H4 (cell line): ENCODE measurements at regions not wholly inside any gene's neighbourhood (a gene's known extent, or its start where the extent isn't known, plus 50 kb on each side); places are given as distances from the start of the nearest gene placed in this dataset.

Experiments
- DNase-seq: peaks from one replicate; pipeline ENCODE4 v3.0.0-alpha.2; 2015; ENCODE audit warnings: low spot score

DNA sequence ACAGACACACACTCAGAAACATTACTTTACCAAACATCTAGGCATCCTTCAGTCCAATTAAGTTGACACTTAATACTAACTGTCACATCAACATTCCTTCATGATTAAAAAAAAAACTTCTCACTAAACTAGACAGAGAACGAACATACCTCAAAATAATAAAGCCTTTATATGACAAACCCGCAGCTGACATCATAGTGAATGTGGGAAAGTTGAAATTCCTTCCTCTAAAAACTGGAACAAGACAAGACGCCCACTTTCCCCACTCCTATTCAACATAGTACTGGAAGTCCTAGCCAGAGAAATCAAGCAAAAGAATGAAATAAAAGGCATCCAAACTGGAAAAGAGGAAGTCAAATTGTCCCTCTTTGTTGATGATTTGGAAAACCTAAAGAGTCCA is 96.9 kb upstream of the PPP1R9A start:
- no peak for DNase-seq

DNA sequence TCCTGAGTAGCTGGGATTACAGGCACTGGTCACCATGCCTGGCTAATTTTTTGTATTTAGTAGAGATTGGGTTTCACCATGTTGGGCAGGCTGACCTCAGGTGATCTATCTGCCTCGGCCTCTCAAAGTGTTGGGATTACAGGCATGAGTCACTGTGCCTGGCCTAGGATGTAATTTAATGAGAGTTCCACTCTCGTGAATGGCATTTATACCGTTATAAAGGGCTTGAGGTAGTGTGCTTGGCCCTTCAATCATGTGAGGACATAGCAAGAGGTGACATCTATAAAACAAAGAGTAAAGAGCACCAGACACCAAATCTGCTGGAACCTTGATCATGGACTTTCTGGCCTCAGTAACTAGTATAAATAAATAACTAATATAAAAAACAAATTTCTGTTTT is 93.5 kb upstream of the PPP1R9A start:
- no peak for DNase-seq

DNA sequence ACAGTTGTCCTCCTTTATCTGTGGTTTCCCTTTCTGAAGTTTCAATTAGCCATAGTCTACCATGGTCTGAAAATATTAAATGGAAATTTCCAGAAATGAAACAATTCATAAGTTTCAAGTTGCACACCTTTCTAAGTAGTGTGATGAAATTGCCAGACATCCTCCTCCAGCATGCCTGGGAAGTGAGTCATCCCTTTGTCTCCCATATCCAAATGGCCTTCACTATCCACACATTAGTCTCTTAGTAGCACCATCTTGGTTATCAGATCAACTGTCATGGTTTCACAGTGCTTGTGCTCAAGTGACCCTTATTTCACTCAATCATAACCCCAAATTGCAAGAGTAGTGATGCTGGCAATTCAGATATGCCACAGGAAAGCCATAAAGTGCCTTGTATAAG is 83.4 kb upstream of the PPP1R9A start:
- DNase-seq: peak; percentile 68

DNA sequence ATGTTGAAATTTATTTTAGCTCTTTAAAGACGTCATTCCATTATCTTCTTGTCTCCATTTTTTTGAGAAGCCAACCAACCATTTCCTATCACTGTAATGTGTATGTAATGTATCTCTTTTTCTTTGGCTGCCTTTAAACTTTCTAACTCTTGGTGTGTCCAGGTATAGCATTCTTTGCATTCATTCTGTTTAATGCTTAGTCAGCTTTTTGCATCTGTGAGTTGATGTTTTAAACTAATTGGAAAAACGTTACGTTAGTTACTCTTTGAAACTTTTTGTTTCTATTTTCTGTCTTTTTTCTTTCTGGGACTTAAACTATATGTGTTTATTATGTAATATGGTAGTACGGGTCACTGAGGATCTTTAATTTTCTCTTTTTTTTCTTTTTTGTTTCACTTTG is 77.4 kb upstream of the PPP1R9A start:
- DNase-seq: no peak

DNA sequence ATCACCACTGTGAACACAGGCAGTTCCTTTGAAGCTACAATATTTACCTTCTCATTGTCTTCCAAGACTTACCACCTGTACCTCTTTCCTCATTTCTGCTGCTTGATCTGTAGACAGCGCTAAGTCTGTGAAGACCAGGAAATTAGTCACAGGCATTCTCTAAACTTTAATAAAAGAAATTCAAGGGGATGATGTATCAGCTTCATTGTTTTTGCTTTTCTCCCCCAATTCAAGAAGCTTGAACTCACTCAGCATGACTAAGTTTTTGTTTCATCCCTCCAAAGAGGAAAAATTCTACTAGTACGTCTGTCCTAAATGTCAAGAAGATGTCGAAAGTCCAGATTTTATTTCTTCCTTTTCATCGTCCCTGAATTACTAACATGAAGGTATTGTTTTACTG is 75.3 kb upstream of the PPP1R9A start:
- DNase-seq: no peak

DNA sequence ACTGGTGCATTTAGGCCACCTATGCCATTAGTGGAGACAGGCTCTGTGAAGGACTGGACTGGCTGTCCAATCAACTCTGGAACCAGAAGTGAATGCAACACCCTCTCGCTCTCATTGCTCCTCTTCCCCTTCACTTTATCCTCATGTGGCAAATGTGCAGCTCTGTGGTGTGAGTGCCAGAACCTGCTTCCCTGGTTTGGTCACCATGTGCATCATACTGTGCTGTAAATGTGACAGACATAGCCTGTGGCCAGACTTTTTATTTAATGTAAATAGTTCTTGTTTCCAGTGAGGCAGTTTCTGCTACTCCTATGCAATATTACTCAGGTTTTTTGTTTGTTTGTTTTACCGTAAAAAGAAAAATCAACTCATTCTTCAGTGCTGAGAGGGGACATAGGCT is 73.0 kb upstream of the PPP1R9A start:
- DNase-seq: no peak

DNA sequence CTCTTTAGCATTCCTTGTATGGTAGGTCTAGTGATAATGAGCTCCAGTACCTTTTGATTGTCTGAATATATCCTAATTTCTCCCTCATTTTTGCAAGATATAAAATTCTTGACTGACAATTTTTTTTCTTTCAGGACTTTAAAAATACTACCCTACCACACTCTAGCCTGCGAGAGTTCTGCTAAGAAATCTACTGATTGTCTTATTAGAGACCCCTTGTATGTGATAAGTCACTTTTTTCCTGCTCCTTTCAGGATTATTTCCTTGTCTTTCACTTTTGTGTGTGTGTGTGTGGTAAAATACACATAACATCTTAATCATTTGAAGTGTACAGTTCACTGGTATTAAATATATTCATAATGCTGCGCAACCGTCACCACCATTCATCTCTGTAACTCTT is 68.7 kb upstream of the PPP1R9A start:
- DNase-seq: no peak

DNA sequence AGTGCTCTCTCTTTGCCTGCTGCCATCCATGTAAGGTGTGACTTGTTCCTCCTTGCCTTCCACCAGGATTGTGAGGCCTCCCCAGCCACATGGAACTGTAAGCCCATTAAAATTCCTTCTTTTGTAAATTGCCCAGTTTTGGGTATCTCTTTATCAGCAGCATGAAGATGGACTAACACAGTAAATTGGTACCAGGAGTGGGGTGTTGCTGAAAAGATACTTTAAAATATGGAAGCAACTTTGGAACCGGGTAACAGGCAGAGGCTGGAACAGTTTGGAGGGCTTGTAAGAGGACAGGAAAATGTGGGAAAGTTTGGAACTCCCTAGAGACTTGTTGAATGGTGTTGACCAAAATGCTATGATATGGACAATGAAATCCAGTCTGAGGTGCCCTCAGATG is 63.8 kb upstream of the PPP1R9A start:
- no peak for DNase-seq

DNA sequence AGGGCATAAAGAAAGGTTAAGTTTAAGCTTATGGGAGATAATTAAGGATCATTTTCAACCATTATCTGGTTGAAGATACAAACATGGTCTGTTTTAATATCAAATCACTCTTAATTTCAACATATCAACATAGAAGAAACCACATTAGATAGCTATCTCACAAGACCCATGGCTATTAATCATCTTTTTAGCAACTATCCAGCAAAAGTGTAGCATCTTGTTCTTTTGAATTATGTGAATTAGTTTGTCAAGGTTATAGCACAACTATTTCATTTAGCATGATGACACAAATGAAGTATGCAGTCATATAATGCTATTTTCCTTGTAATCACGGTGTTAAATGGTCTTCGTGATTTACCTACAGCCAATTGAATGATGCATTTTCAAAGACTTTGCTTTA is 58.9 kb upstream of the PPP1R9A start:
- DNase-seq: no peak

DNA sequence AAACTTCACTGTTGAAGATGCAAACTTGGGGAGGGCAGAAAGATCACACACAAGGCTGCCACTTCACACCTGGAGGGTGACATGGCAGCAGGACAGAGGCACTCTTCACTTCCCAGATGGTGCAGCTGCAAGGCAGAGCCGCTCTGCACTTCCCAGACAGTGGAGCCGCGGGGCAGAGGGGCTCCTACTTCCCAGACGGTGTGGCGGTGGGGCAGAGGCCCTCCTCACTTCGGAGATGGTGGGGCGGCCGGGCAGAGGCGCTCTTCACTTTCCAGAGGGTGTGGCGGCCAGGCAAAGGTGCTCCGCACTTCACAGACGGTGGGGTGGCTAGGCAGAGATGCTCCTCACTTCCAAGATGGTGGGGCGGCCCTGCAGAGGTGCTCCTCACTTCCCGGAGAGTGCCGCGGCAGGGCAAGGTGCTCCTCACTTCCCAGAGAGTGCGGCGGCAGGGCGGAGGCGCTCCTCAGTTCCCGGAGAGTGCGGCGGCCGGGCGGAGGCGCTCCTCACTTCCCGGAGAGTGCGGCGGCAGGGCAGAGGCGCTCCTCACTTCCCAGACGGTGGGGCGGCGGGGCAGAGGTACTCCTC is 58.3 kb upstream of the PPP1R9A start:
- no peak for DNase-seq

DNA sequence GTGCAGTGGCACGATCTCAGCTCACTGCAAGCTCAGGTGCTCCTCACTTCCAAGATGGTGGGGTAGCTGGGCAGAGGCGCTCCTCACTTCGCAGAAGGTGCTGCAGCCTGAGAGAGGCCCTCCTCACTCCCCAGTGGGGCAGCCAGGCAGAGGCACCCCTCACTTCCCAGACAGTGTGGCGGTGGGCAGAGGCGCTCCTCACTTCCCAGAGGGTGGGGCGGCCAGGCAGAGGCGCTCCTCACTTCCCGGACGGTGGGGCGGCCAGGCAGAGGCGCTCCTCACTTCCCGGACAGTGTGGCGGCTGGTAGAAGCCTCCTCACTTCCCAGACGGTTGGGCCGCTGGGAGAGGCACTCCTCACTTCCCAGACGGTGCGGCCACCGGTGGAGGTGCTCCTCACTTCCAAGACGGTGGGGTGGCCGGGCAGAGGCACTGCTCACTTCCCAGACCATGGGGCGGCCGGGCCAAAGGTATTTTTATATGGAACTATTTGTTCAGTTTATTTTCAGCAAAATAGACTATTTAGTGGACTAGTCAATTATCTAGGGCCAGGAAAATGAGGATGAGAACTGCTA is 57.7 kb upstream of the PPP1R9A start:
- DNase-seq: no peak

DNA sequence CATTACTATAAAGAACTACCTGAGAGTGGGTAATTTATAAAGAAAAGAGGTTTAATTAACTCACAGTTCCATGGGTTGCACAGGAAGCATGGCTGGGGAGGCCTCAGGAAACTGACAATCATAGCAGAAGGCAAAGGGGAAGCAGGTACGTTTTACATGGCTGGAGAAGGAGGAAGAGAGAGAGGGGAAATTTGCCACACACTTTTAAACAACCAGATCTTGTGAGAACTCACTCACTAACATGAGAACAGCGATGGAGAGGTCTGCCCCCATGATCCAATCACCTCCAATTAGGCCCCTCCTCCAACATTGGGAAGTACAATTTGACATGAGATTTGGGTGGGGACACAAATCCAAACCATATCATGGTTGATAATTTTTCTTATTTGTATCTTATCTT is 51.8 kb upstream of the PPP1R9A start:
- DNase-seq: no peak

DNA sequence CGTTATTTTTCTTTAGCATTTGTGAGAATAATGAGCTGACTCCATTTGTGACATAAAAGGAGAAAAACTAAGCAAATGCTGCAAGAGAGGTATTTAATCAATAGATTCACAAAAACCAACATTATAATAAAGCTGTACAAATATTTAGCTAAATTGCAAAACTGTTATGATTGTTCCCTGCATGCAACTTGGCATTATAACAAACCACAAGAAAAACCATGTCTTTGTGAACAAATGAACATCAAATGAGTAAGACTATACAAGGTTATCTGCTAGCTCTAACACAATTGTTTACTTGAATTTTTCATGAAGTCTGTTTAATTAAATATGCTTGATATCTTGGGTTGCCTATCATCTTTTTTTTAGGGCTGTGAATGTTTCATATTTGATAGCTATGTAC is 50.8 kb upstream of the PPP1R9A start:
- no peak for DNase-seq
